ENCODE measurements at regions not wholly inside any gene's neighbourhood (a gene's known extent, or its start where the extent isn't known, plus 50 kb on each side); places are given as distances from the start of the nearest gene placed in this dataset.

DNA sequence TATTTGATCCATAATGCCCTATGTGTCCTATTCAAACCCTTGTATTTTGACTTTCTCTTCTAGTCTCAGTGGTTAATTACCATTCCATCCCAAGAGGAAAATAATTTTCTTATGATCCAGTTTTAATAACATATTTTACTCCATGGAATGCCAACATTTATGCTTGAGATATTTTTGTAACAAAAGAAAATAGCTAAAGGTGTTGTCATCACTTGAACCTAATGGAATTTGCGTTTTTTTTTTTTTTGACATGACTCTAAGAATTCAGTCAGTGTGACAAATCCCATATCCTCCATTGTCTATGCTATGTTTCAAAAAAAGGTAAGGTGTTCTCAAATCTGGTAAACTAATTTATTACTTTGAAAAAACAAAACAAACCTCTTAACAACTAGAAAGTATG lies 324.1 kb upstream of the ADAMTS5 start:
- no peaks in the 10 kb centered on the region for H3K9me3 ChIP-seq
- intact Hi-C loops (cut with DNase I; ENCODE audit: low total_unique reads) (no loop called here), in situ Hi-C loops (cut with MboI; ENCODE audit: low pct_ligation_motif_present in 1 of 4, low pct_unique_long_range_greater_than_20kb in 1 of 4, low sequenced_read_pairs in 3 of 4) (no loop called here)
- no peak for DNase-seq
- H3K4me1 ChIP-seq: peaks cover 0 to 11% (median 0%) of the 10 kb centered on the region in 4 donors
- no peak overlapping the region for H3K4me3 ChIP-seq
- no peaks in the 10 kb centered on the region for H3K27me3 ChIP-seq
- H3K27ac ChIP-seq: no peak overlapping the region
- TF ChIP-seq POLR2A (IDR thresholded peaks at IDR 0.05): no peak
- no peak for TF ChIP-seq POLR2AphosphoS5 (IDR thresholded peaks at IDR 0.05)
- TF ChIP-seq CTCF (IDR thresholded peaks at IDR 0.05): no peak
- TF ChIP-seq EP300 (IDR thresholded peaks at IDR 0.05; ENCODE audit: low read depth): no peak
- WGBS, 2 donors (ENCODE audit: low coverage in 1 of 2): 91 to 96% methylated on average over 1 of the region's 1 CpG
- H3K36me3 ChIP-seq: no peaks in the 10 kb centered on the region

DNA sequence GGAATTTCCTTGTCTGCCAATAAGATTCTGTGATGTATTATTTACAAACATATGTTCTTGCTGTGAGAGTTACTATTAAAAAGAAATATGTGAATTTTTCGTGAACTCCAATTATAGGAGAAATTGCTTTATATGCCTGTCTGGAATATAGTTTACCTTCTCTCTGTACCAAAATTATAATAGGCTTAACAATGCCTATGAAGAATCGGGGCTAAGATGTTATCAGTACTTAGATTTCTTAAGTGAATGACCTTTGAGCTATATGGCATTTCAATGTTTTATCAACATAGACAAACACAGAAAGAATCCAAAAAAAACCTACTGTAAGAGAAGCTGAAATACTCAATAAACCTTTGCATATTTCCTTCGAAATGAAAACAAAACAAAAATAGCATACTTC lies 323.1 kb upstream of the ADAMTS5 start:
- in situ Hi-C loops (cut with MboI; ENCODE audit: low pct_ligation_motif_present in 1 of 4, low pct_unique_long_range_greater_than_20kb in 1 of 4, low sequenced_read_pairs in 3 of 4) (no loop called here), intact Hi-C loops (cut with DNase I; ENCODE audit: low total_unique reads) (no loop called here)
- no peak for DNase-seq
- Histone ChIP-seq H3K27me3 (no peaks in the 10 kb centered on the region), H3K36me3 (no peaks in the 10 kb centered on the region), H3K4me3 (no peak overlapping the region), H3K4me1 (peaks cover 0 to 11% (median 0%) of the 10 kb centered on the region in 4 donors), H3K9me3 (no peaks in the 10 kb centered on the region), H3K27ac (no peak overlapping the region)
- no peak for TF ChIP-seq POLR2A (IDR thresholded peaks at IDR 0.05)
- no peak for TF ChIP-seq EP300 (IDR thresholded peaks at IDR 0.05; ENCODE audit: low read depth)
- no peak for TF ChIP-seq POLR2AphosphoS5 (IDR thresholded peaks at IDR 0.05)
- TF ChIP-seq CTCF (IDR thresholded peaks at IDR 0.05): no peak
- 24 to 27% methylated on average over 3 of the region's 3 CpGs for WGBS, 2 donors (ENCODE audit: low coverage in 1 of 2)

DNA sequence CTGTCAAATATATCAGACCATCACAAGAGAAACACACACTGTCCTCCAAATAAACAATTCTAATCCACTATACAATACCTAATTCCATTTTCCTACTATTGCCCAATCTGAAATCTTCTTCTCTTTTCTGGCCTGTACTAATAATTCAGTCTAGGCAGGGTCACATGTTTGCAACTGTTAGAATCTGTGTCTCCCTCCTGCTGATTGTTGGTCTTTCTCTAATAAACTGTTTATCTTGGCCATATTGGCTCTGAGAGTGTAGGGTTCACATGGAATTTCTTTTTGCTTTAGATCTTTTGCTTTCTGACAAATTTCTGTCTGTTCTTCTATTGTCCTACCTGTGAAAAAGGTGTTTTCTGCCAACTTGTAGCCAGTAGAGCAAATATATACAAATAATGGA lies 319.9 kb upstream of the ADAMTS5 start:
- no peak for DNase-seq
- Histone ChIP-seq H3K4me3 (no peak overlapping the region), H3K27ac (no peak overlapping the region), H3K36me3 (no peaks in the 10 kb centered on the region), H3K27me3 (no peaks in the 10 kb centered on the region), H3K9me3 (no peaks in the 10 kb centered on the region), H3K4me1 (peaks cover 0 to 11% (median 0%) of the 10 kb centered on the region in 4 donors)
- intact Hi-C loops (cut with DNase I; ENCODE audit: low total_unique reads) (no loop called here), in situ Hi-C loops (cut with MboI; ENCODE audit: low pct_ligation_motif_present in 1 of 4, low pct_unique_long_range_greater_than_20kb in 1 of 4, low sequenced_read_pairs in 3 of 4) (no loop called here)
- TF ChIP-seq POLR2AphosphoS5 (IDR thresholded peaks at IDR 0.05) (no peak), POLR2A (IDR thresholded peaks at IDR 0.05) (no peak), CTCF (IDR thresholded peaks at IDR 0.05) (no peak), EP300 (IDR thresholded peaks at IDR 0.05; ENCODE audit: low read depth) (no peak)

GRCh38 chr21:27277110-27277509 lies 310.2 kb upstream of the ADAMTS5 start:
- no peak for DNase-seq
- in situ Hi-C loops (cut with MboI; ENCODE audit: low pct_ligation_motif_present in 1 of 4, low pct_unique_long_range_greater_than_20kb in 1 of 4, low sequenced_read_pairs in 3 of 4): no loop called here
- H3K4me1 ChIP-seq: no peaks in the 10 kb centered on the region

More at GRCh38 chr21:27277110-27277509, 310.2 kb upstream of the ADAMTS5 start:
- no peaks in the 10 kb centered on the region for H3K36me3 ChIP-seq
- H3K27me3 ChIP-seq: no peaks in the 10 kb centered on the region
- no peaks in the 10 kb centered on the region for H3K9me3 ChIP-seq
- peak overlapping the region in 1 of 4 donors; percentile 29 for H3K27ac ChIP-seq
- TF ChIP-seq POLR2AphosphoS5 (IDR thresholded peaks at IDR 0.05) (no peak), CTCF (IDR thresholded peaks at IDR 0.05) (no peak), EP300 (IDR thresholded peaks at IDR 0.05; ENCODE audit: low read depth) (no peak), POLR2A (IDR thresholded peaks at IDR 0.05) (no peak)
- H3K4me3 ChIP-seq: no peak overlapping the region
- intact Hi-C loops (cut with DNase I; ENCODE audit: low total_unique reads): no loop called here

All from transverse colon (tissue), 4 donors.